HS-27A (cell line): ENCODE measurements at regions not wholly inside any gene's neighbourhood (a gene's known extent, or its start where the extent isn't known, plus 50 kb on each side); places are given as distances from the start of the nearest gene placed in this dataset.

Source experiments
- DNase-seq: peaks from one replicate; pipeline ENCODE4 v3.0.0-alpha.2; 2012; ENCODE audit warnings: low read depth, missing footprints

DNA sequence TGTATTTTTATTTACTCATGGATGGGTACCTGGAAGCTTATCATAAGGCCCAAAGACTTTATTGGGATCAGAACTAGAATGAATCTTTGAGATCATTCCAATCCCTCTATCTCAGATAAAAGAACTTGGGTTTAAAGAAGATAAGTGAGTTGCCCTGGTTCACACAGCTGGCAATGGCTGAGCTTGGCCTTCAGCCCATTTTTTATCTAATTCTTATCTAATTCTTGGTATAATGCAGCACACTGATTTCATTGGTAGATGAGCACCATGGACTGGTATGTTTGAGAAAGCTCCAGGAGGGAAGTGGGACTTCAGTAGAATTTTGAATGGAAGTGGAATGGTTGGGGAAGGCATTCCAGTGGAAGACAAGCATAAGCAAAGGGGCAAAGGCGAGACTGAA is 558.9 kb downstream of the REEP3 start:
- DNase-seq: no peak

- DNase-seq: no peak
Measured at GRCh38 chr10:64081947-64082482, 560.8 kb downstream of the REEP3 start.

- DNase-seq: no peak
Measured at GRCh38 chr10:64086083-64086767, 565.0 kb downstream of the REEP3 start.

DNA sequence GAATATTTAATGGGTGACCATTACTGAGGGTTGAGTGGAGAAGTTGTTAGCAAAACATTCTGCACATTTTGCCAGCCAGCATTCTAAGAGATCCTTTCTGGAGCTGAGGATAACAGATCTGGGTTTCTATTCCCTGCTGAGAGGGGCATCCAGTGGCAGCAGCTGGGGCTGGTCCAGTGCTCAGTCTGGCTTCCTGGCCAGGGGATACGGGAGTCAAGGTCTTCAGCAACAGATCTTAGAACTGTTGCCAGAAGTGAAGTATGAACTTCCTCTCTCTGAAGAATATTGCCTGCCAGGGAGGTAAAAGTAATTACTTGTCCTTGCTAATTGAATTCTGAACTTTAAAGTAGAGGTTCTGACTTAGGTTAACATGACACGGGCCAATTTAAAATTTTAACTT is 568.4 kb downstream of the REEP3 start:
- DNase-seq: no peak

GRCh38 chr10:64090865-64091264 is 569.7 kb downstream of the REEP3 start:
- DNase-seq: no peak

- no peak for DNase-seq
Measured at GRCh38 chr10:64091897-64092296, 570.7 kb downstream of the REEP3 start.

DNA sequence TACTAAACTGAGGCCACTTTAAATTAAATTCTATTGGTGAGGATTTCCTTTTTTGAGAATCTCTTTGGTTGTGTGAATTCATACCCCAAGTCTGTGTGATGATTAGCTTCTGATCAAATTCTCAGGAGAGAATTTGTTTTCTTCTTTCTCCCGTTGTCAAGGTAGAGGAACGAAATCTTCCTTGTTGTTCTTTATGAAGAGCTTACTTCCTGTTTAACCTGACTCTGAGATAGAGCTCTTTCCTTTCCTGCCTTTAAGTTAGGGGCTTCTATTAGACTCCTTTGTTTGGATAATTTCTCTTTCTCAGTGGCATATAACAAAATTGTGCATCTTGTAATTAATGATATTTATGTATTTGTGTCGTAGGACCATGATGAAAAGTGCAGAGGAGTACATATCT is 572.1 kb downstream of the REEP3 start:
- DNase-seq: no peak

- no peak for DNase-seq
Measured at GRCh38 chr10:64093946-64094535, 572.8 kb downstream of the REEP3 start.

GRCh38 chr10:64096941-64097340 is 575.7 kb downstream of the REEP3 start:
- no peak for DNase-seq

GRCh38 chr10:64097391-64098122 is 576.4 kb downstream of the REEP3 start:
- no peak for DNase-seq

DNA sequence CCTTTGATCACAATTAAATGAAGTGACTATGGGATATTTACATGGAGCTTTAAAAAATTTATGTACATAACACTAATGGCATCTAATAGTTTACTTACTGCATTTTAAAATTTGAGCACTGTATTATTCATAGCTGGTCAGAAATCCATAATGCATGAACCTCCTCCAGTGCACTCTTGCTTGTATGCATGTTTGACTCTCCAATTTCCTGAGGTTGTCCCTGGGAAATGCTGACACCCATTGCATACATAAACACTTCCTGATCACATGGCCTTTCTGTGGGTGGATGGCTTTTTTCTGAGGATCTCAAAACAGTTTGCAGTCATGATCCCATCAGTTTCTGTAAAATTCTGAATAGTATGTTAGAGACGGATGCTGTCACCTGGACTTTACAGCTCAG is 577.8 kb downstream of the REEP3 start:
- DNase-seq: no peak

DNA sequence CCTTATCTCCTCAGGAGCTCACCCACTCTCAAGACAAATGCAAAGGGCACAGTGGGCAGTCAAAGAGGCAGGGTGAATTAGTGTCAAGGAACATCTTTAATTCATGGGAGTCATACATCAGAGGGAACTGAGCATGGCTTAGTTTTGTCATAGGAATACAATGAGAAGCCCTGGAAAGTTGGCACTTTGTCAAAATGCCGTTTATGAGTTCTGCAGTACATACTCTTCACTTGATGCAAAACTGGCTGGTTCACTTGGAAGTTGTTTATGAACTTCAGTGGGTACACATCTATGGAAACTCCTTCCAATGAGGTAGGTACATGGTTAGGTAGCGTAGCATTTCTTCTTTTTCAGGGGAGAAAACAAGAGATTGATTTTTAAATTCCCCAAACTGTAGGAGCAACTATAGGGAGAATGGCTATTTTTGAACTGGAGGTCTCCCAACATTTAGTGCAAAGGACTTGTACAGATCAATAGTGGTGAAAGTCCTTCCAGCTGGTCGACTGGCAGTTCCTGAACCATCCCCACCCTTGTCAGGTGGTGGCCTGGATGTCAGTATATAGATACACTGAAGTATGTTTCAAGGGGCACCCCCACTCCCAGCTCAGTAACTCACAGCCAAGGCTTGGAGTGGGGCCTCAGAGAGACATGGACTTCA is 580.5 kb downstream of the REEP3 start:
- DNase-seq: no peak

- no peak for DNase-seq
Measured at GRCh38 chr10:64102264-64102633, 581.0 kb downstream of the REEP3 start.

DNA sequence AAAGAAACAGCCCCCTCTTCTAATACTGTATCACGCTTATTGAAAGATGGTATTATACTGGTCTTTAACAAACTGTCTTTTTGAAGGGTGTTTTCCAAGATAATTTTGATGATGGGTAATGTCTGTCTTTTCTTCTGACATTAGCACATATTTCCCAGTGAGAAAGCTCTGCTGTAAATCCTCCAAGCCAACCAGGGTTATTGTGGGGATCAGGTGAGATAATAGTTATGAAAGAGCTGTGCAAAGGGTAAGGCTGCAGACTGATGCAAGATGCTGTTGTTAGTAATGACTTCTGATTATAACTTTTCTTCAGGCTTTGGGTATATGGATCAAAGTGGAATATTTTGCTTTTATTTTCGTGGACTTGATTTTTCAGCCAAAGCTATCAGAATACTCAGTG is 581.7 kb downstream of the REEP3 start:
- no peak for DNase-seq

GRCh38 chr10:64103750-64104470 is 582.7 kb downstream of the REEP3 start:
- no peak for DNase-seq

DNA sequence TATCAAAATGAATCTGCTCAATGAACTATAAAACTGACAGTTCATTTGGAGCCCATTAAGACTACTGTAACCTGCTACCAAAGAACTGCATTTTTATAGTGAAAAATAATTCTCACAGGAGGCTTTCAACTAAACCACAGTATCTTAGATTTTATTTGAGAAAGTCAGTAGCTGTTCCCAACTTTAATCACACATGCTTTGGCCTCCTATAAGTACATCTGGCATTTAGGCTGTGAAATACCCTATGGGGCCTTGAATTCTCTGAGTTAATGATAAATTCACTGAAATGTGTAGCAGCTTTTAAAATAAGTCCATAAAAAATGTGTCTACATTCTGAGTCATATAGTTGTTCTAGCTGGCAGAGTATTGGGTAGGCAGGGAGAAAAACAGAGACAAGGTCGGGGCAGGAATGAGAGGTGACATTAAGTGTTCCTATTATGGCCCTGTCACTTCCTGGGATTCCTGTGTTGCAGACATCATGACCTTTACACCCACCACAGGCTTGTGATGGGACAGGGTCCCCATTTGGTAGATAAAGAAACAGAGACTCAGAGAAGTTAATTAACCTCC is 588.8 kb downstream of the REEP3 start:
- DNase-seq: no peak

- no peak for DNase-seq
Measured at GRCh38 chr10:64112701-64113355, 591.6 kb downstream of the REEP3 start.

DNA sequence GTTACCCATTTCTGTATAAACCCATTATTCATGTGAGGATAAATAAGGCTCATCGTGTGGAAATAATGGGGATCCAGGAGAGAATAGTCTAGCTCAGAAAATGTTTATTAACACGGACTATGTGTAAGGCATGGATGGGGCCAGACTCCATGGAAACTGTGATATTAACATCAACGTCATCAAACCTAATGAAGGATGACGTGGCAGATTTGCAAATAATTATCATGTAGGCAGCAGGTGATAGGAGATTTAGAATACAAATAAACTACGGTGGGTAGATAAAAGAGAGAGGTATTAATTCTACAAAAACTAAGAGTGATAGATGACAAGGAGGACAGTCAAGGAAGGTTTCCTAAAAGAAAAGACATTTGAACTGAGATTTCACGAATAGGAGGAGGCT is 592.2 kb downstream of the REEP3 start:
- DNase-seq: no peak

DNA sequence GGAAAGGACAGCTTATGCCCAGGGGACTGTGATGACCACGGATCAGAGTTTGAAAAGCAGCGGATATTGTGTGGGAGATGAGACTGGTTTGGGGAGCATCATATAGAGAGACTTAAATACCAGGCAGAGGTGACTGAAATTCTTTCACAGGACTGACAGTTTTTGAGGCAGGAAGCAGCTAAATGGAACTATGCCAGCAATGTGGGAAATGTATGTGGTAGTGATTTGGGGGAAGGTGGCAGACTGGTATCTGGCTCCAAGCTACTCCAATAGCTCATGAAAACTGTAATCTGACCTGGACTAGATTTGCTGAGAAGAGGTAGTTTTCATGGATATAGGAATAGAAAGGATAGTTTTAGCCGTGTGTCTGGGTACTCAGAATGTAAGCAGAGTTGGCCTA is 592.6 kb downstream of the REEP3 start:
- DNase-seq: no peak

GRCh38 chr10:64115471-64115870 is 594.3 kb downstream of the REEP3 start:
- no peak for DNase-seq
